ENCODE measurements at regions not wholly inside any gene's neighbourhood (a gene's known extent, or its start where the extent isn't known, plus 50 kb on each side); places are given as distances from the start of the nearest gene placed in this dataset.

GRCh38 chr9:28688172-28688571 lies 1114.9 kb upstream of the C9orf72 start:
- TF ChIP-seq CTCF (IDR thresholded peaks at IDR 0.05) (no peak), POLR2A (IDR thresholded peaks at IDR 0.05) (no peak), EP300 (IDR thresholded peaks at IDR 0.05) (no peak)

Data from ovary (tissue), 3 donors.